IMR-90 (cell line): ENCODE measurements at regions not wholly inside any gene's neighbourhood (a gene's known extent, or its start where the extent isn't known, plus 50 kb on each side); places are given as distances from the start of the nearest gene placed in this dataset.

Experiments used
- BHLHE40 ChIP-seq: fragments of 150-350 bp; IDR thresholded peaks from 2 replicates; pipeline ENCODE4 v1.6.1; 2016; ENCODE audit warnings: mild to moderate bottlenecking, low read depth, low read length
- CEBPB ChIP-seq: IDR thresholded peaks from 2 replicates; pipeline ENCODE4 v1.6.1; 2012; ENCODE audit warnings: low read depth, low read length, improper control_type of control experiment
- CHD1 ChIP-seq: IDR thresholded peaks from 2 replicates; pipeline ENCODE4 v1.6.1; 2012; ENCODE audit warnings: low read depth, low read length, improper control_type of control experiment
- CTCF ChIP-seq: conservative IDR thresholded peaks from 2 replicates; pipeline ENCODE4 v1.5.1; 2012; ENCODE audit warnings: mild to moderate bottlenecking, low read depth, low read length, improper control_type of control experiment
- MAFK ChIP-seq: IDR thresholded peaks from 2 replicates; pipeline ENCODE4 v1.6.1; 2012; ENCODE audit warnings: low read depth, low read length, improper control_type of control experiment
- MAZ ChIP-seq: IDR thresholded peaks from 2 replicates; pipeline ENCODE4 v1.6.1; 2012; ENCODE audit warnings: low read depth, mild to moderate bottlenecking, low read length, improper control_type of control experiment, moderate library complexity, borderline replicate concordance
- MXI1 ChIP-seq: IDR thresholded peaks from 2 replicates; pipeline ENCODE4 v1.6.1; 2012; ENCODE audit warnings: low read depth, mild to moderate bottlenecking, low read length, moderate library complexity, borderline replicate concordance
- NFE2L2 ChIP-seq: fragments of 150-350 bp; IDR thresholded peaks from 2 replicates; pipeline ENCODE4 v1.6.1; 2016; ENCODE audit warnings: low read depth, mild to moderate bottlenecking, low read length
- POLR2A ChIP-seq: IDR thresholded peaks from 2 replicates; pipeline ENCODE4 v1.6.1; 2012; ENCODE audit warnings: mild to moderate bottlenecking, low read depth, low read length
- RAD21 ChIP-seq: IDR thresholded peaks from 2 replicates; pipeline ENCODE4 v1.6.1; 2012; ENCODE audit warnings: low read length, improper control_type of control experiment
- RCOR1 ChIP-seq: IDR thresholded peaks from 2 replicates; pipeline ENCODE4 v1.6.1; 2012; ENCODE audit warnings: mild to moderate bottlenecking, low read length, improper control_type of control experiment; ENCODE audit not compliant: insufficient replicate concordance
- RFX5 ChIP-seq: IDR thresholded peaks from 2 replicates; pipeline ENCODE4 v1.8.0; 2012; ENCODE audit warnings: low read depth, mild to moderate bottlenecking, low read length, moderate library complexity
- SMC3 ChIP-seq: fragments of 150-350 bp; IDR thresholded peaks from 2 replicates; pipeline ENCODE4 v1.6.1; 2016; ENCODE audit warnings: low read depth, mild to moderate bottlenecking, antibody characterized with exemption, low read length, moderate library complexity
- USF2 ChIP-seq: fragments of 150-350 bp; IDR thresholded peaks from 2 replicates; pipeline ENCODE4 v1.6.1; 2017; ENCODE audit warnings: mild to moderate bottlenecking, antibody characterized with exemption, low read length, low read depth

- TF ChIP-seq CTCF = no peak
- TF ChIP-seq CEBPB = no peak
- no peak for TF ChIP-seq BHLHE40
- TF ChIP-seq MXI1 = no peak
- TF ChIP-seq POLR2A = no peak
- no peak for TF ChIP-seq SMC3
- TF ChIP-seq MAFK = no peak
- TF ChIP-seq USF2 = no peak
- TF ChIP-seq MAZ = no peak
- no peak for TF ChIP-seq RCOR1
- no peak for TF ChIP-seq CHD1
- TF ChIP-seq RAD21 = no peak
- no peak for TF ChIP-seq RFX5
- TF ChIP-seq NFE2L2 = no peak
These were observed 1101.6 kb upstream of the RAG2 start for GRCh38 chr11:37699644-37700043.
